ENCODE measurements at regions not wholly inside any gene's neighbourhood (a gene's known extent, or its start where the extent isn't known, plus 50 kb on each side); places are given as distances from the start of the nearest gene placed in this dataset.

DNA sequence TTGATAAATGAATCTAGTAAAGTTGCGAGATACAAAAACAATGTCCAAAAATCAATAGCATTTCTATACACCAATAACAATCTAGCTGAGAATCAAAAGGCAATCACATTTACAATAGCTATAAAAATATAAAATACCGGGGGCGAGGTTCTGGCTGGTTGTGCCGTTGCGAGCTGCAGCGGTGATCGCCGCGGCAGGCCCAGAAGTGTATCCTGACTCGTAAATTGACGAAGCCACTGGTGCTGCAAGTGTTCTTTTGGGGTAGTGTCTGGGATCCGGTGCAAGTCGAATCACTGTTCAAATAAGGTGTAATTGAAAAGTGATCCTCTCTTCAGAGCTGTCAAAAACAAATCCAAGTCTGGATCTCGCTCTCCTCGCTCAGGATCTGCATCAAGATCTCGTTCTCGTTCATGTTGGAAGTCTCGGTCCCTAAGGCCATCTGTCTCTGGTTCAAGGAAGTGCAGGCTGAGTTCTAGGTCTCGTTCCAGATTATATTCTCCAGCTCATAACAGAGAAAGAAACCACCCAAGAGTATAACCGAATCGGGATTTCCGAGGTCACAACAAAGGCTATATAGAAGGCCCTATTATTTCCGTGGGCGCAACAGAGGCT is 80.1 kb upstream of the STT3B start:
- H3K9me3 ChIP-seq = no peaks in the 10 kb centered on the region
- ChIA-PET CTCF (no interaction called here), POLR2A (no interaction called here)
- H3K27ac ChIP-seq = no peak overlapping the region
- TF ChIP-seq ZSCAN20 (CRISPR knock-in tag; IDR thresholded peaks at IDR 0.05) (no peak), HOXB13 (CRISPR knock-in tag; IDR thresholded peaks at IDR 0.05; ENCODE audit: low read depth) (no peak)
- WGBS (ENCODE audit: missing lambda C conversion rate) = 75% methylated on average over 24 of the region's 24 CpGs
- no peak for DNase-seq (ENCODE audit: low read depth in 1 of 2, low spot score in 1 of 2)
- H3K4me3 ChIP-seq = no peak overlapping the region
- no peak for FAIRE-seq
- ATAC-seq = no peak
- no peaks in the 10 kb centered on the region for H3K4me1 ChIP-seq
- no peak overlapping the region for H3K4me2 ChIP-seq

DNA sequence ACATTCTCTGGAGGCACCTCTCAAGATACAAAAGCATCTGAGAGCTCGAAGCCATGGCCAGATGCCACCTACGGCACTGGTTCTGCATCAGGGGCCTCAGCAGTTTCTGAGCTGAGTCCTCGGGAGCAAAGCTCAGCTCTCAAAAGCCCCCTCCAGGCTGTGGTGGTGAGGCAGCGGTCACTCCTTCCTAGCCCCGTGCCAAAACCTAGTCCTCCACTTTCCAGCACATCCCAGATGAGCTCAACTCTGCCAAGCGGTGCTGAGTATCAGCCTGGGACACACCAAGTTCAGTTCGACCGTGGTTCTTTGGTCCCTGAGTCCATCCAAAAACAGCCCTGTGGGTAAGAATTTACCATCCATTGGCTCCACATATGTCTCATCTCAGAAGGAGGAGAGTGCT is 79.3 kb upstream of the STT3B start:
- no peak overlapping the region for H3K4me2 ChIP-seq
- H3K9me3 ChIP-seq = no peaks in the 10 kb centered on the region
- ChIA-PET CTCF (no interaction called here), POLR2A (no interaction called here)
- no peak overlapping the region for H3K4me3 ChIP-seq
- FAIRE-seq (no peak), DNase-seq (ENCODE audit: low read depth in 1 of 2, low spot score in 1 of 2) (no peak), ATAC-seq (no peak)
- WGBS (ENCODE audit: missing lambda C conversion rate) = 7% methylated on average over 2 of the region's 8 CpGs
- H3K4me1 ChIP-seq = no peaks in the 10 kb centered on the region
- no peak for TF ChIP-seq TP53 (CRISPR knock-in tag; IDR thresholded peaks at IDR 0.05)
- no peak for TF ChIP-seq RCOR1 (IDR thresholded peaks at IDR 0.05; ENCODE audit: low read depth, low read length)
- no peak for TF ChIP-seq CBX2 (IDR thresholded peaks at IDR 0.05; ENCODE audit: borderline replicate concordance, low read depth)
- no peak for TF ChIP-seq ZFP36 (IDR thresholded peaks at IDR 0.05; ENCODE audit: borderline replicate concordance, partially characterized antibody)
- TF ChIP-seq MYC (IDR thresholded peaks at IDR 0.05; ENCODE audit: borderline replicate concordance, low read length) = no peak
- TF ChIP-seq RARB (CRISPR knock-in tag; IDR thresholded peaks at IDR 0.05) = no peak
- TF ChIP-seq HES2 (IDR thresholded peaks at IDR 0.05) = no peak
- TF ChIP-seq RFX5 (IDR thresholded peaks at IDR 0.05) = no peak
- TF ChIP-seq USF2 (IDR thresholded peaks at IDR 0.05) = no peak
- TF ChIP-seq CBX8 (IDR thresholded peaks at IDR 0.05) = no peak
- no peak for TF ChIP-seq TFCP2L1 (CRISPR knock-in tag; IDR thresholded peaks at IDR 0.05)
- no peak for TF ChIP-seq FOSB (CRISPR knock-in tag; IDR thresholded peaks at IDR 0.05)
- no peak for TF ChIP-seq GATA3 (IDR thresholded peaks at IDR 0.05; ENCODE audit: borderline replicate concordance)
- TF ChIP-seq ZC3H11A (IDR thresholded peaks at IDR 0.05) = no peak
- no peak overlapping the region for H3K27ac ChIP-seq

GRCh38 chr3:31455524-31455923 is 77.2 kb upstream of the STT3B start:
- H3K9me3 ChIP-seq = no peaks in the 10 kb centered on the region
- 31% methylated on average over 5 of the region's 5 CpGs for WGBS (ENCODE audit: missing lambda C conversion rate)

DNA sequence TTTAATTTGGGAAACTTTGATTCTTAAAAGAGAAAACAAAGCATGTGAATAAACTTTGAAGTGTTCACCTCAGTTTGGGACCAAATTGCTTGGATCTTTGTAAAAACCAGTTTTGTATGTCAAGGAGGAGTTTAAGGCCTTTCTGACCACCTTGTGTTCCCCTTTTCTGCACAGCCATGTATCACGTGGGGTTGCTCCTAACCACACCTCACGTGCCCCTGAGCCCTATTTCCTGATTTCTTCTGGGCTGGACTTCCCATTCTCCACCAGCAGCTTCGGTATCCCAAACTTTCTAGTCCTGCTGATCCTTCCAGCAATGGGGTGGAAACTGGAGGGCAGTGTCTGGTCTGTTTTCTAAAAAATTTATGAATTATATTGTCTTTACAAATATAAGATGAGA is 76.4 kb upstream of the STT3B start:
- ChIA-PET POLR2A (no interaction called here), CTCF (no interaction called here)
- Histone ChIP-seq H3K4me2 (no peak overlapping the region), H3K4me3 (no peak overlapping the region), H3K9me3 (no peaks in the 10 kb centered on the region), H3K4me1 (no peaks in the 10 kb centered on the region), H3K27ac (no peak overlapping the region)
- WGBS (ENCODE audit: missing lambda C conversion rate) = 36% methylated on average over 3 of the region's 3 CpGs
- no peak for DNase-seq (ENCODE audit: low read depth in 1 of 2, low spot score in 1 of 2)
- TF ChIP-seq EP300 (IDR thresholded peaks at IDR 0.05) = no peak
- no peak for TF ChIP-seq KDM5A (IDR thresholded peaks at IDR 0.05)
- no peak for ATAC-seq
- no peak for FAIRE-seq

More at GRCh38 chr3:31455524-31455923, 77.2 kb upstream of the STT3B start:
- Histone ChIP-seq H3K27ac (no peak overlapping the region), H3K4me3 (no peak overlapping the region), H3K4me2 (no peak overlapping the region), H3K4me1 (no peaks in the 10 kb centered on the region)
- ChIA-PET POLR2A (no interaction called here), CTCF (interaction anchor here (0.6 kb wide), 1 partner anchor 366 kb away, joined by 4 read pairs; no protein-coding TSS in a partner anchor)
- ATAC-seq (no peak), DNase-seq (ENCODE audit: low read depth in 1 of 2, low spot score in 1 of 2) (no peak), FAIRE-seq (no peak)
- TF ChIP-seq HOXB13 (CRISPR knock-in tag; IDR thresholded peaks at IDR 0.05; ENCODE audit: low read depth) (no peak), HES2 (IDR thresholded peaks at IDR 0.05) (no peak), ESRRA (IDR thresholded peaks at IDR 0.05; ENCODE audit: borderline replicate concordance, low read length) (no peak)
- TF ChIP-seq, protein P1, sequence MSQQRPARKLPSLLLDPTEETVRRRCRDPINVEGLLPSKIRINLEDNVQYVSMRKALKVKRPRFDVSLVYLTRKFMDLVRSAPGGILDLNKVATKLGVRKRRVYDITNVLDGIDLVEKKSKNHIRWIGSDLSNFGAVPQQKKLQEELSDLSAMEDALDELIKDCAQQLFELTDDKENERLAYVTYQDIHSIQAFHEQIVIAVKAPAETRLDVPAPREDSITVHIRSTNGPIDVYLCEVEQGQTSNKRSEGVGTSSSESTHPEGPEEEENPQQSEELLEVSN (IDR thresholded peaks at IDR 0.05; ENCODE audit: borderline replicate concordance, low read depth) = no peak

Data from A549 (cell line).